ENCODE measurements at regions not wholly inside any gene's neighbourhood (a gene's known extent, or its start where the extent isn't known, plus 50 kb on each side); places are given as distances from the start of the nearest gene placed in this dataset.

GRCh38 chr6:7672066-7673062 is 53.5 kb upstream of the BMP6 start:
- no peak for TF ChIP-seq CTCF (IDR thresholded peaks at IDR 0.05)
- no peak for TF ChIP-seq POLR2A (IDR thresholded peaks at IDR 0.05)
